CD4-positive, alpha-beta T cell (primary cell): ENCODE measurements at regions not wholly inside any gene's neighbourhood (a gene's known extent, or its start where the extent isn't known, plus 50 kb on each side); places are given as distances from the start of the nearest gene placed in this dataset.

Experiments
- ATAC-seq: fragments of 200-7000 bp; cut with Tn5 transposase; one replicate; pipeline ENCODE4 v1.10.0; 2022; ENCODE audit warnings: mild to moderate bottlenecking; ENCODE audit not compliant: poor library complexity
- CTCF ChIA-PET: fragments of 350-600 bp; sonication (Branson Sonifier 250); formaldehyde crosslinking; loops from one replicate; lab custom pipeline; 2021; ENCODE audit warnings: antibody characterized with exemption, inconsistent platforms; lab: Charles Lee
- POLR2A ChIA-PET: fragments of 350-600 bp; sonication (Branson Sonifier 250); formaldehyde crosslinking; loops from one replicate; lab custom pipeline; 2021; ENCODE audit warnings: antibody characterized with exemption, inconsistent platforms; lab: Charles Lee
- DNase-seq, 14 experiments: peaks; one replicate each; pipeline ENCODE4 v3.0.0-alpha.2; 2013 to 2020; ENCODE audit warnings: mixed read lengths in 2 of 14
- H3K27ac ChIP-seq, 2 donors: one replicate each; pipeline versions ENCODE4 v1.5.1 to v1.7.0; 2013; ENCODE audit warnings: low read length in 2 of 2, low read depth in 1 of 2, mild to moderate bottlenecking in 1 of 2
- H3K27me3 ChIP-seq, 2 experiments: 1 replicate in 1 of 2; 2 replicates in 1 of 2; pipeline versions ENCODE4 v1.6.1 to v1.7.0; 2013; ENCODE audit warnings: low read length in 2 of 2, control low read depth in 1 of 2, mild to moderate bottlenecking in 1 of 2, moderate library complexity in 1 of 2; ENCODE audit not compliant: insufficient read depth in 2 of 2, control insufficient read depth in 1 of 2
- H3K36me3 ChIP-seq: one replicate; pipeline ENCODE4 v1.6.1; 2013; ENCODE audit warnings: low read length, control low read depth; ENCODE audit not compliant: insufficient read depth
- H3K4me1 ChIP-seq: one replicate; pipeline ENCODE4 v1.6.1; 2013; ENCODE audit warnings: low read length, control low read depth; ENCODE audit not compliant: insufficient read depth
- H3K4me3 ChIP-seq: one replicate; pipeline ENCODE4 v1.5.1; 2013; ENCODE audit warnings: mild to moderate bottlenecking, low read length, moderate library complexity
- H3K9me3 ChIP-seq, 2 experiments: 1 replicate in 1 of 2; 2 replicates in 1 of 2; pipeline versions ENCODE4 v1.6.1 to v1.7.0; 2013; ENCODE audit warnings: low read length in 2 of 2, mild to moderate bottlenecking in 2 of 2, control low read depth in 1 of 2, moderate library complexity in 1 of 2; ENCODE audit not compliant: control insufficient read depth in 1 of 2, insufficient read depth in 1 of 2
- H3K27ac Mint-ChIP-seq: one replicate; pipeline ENCODE4 v1.8.0; 2020; ENCODE audit warnings: mixed read lengths
- H3K27me3 Mint-ChIP-seq: one replicate; pipeline ENCODE4 v1.8.0; 2021; ENCODE audit warnings: mixed read lengths
- H3K36me3 Mint-ChIP-seq: one replicate; pipeline ENCODE4 v1.8.0; 2021; ENCODE audit warnings: low read depth, mixed read lengths
- H3K4me1 Mint-ChIP-seq: one replicate; pipeline ENCODE4 v1.8.0; 2021; ENCODE audit warnings: low read depth, mixed read lengths
- H3K4me3 Mint-ChIP-seq: one replicate; pipeline ENCODE4 v1.8.0; 2020; ENCODE audit warnings: mild to moderate bottlenecking, mixed read lengths
- H3K9me3 Mint-ChIP-seq: one replicate; pipeline ENCODE4 v1.8.0; 2020; ENCODE audit warnings: mixed read lengths
- intact Hi-C, 2 experiments: fragments of 100-400 bp; cut with DNase I in 1 of 2; cut with micrococcal nuclease in 1 of 2; formaldehyde crosslinking; loops; one replicate each; pipeline versions ENCODE4 v1.15.1 to v1.9.0; 2023 to 2025; cut with DNase I, micrococcal nuclease
- TF ChIP-seq, protein P1 (sequence below): fragments of 200-600 bp; IDR thresholded peaks from one replicate; pipeline ENCODE4 v1.8.0; 2022; ENCODE audit warnings: antibody characterized with exemption, mild to moderate bottlenecking

GRCh38 chr1:29954591-29954990, 718.3 kb downstream of the PTPRU start:
- H3K4me3 Mint-ChIP-seq, result no peak overlapping the region
- Histone ChIP-seq H3K4me3 (no peak overlapping the region), H3K9me3 (no peaks in the 10 kb centered on the region), H3K4me1 (no peaks in the 10 kb centered on the region), H3K36me3 (no peaks in the 10 kb centered on the region), H3K27me3 (peaks cover 6 to 7% of the 10 kb centered on the region in 2 experiments), H3K27ac (no peak overlapping the region)
- POLR2A ChIA-PET, result no interaction called here
- no peak overlapping the region for H3K27ac Mint-ChIP-seq
- no peaks in the 10 kb centered on the region for H3K36me3 Mint-ChIP-seq
- CTCF ChIA-PET, result no interaction called here
- H3K9me3 Mint-ChIP-seq, result no peaks in the 10 kb centered on the region
- peaks cover 20% of the 10 kb centered on the region for H3K27me3 Mint-ChIP-seq
- ATAC-seq (no peak), DNase-seq (no peak)
- intact Hi-C loops, result no loop called here
- H3K4me1 Mint-ChIP-seq, result no peaks in the 10 kb centered on the region
- TF ChIP-seq, protein P1, sequence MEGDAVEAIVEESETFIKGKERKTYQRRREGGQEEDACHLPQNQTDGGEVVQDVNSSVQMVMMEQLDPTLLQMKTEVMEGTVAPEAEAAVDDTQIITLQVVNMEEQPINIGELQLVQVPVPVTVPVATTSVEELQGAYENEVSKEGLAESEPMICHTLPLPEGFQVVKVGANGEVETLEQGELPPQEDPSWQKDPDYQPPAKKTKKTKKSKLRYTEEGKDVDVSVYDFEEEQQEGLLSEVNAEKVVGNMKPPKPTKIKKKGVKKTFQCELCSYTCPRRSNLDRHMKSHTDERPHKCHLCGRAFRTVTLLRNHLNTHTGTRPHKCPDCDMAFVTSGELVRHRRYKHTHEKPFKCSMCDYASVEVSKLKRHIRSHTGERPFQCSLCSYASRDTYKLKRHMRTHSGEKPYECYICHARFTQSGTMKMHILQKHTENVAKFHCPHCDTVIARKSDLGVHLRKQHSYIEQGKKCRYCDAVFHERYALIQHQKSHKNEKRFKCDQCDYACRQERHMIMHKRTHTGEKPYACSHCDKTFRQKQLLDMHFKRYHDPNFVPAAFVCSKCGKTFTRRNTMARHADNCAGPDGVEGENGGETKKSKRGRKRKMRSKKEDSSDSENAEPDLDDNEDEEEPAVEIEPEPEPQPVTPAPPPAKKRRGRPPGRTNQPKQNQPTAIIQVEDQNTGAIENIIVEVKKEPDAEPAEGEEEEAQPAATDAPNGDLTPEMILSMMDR, result no peak

DNA sequence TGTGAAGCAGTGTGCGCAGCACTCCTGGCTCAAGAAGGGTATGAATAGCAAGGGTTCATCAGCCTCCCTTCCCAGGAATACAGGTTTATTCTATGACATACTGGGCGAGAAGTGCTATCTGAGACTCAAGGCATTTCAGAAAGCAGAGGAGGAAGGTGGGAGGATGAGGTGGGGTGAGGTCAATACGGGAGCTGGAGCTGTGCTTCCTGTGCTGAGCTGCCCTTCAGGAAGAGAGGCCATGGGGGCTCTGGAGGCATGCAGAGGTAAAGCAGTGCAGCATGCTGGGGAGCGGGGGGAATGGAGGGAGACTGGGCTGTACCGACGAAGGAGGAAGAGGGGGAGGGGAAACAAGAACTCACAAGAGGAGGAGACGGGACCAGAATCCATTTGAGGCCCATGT, 717.6 kb downstream of the PTPRU start:
- no peaks in the 10 kb centered on the region for H3K4me1 Mint-ChIP-seq
- H3K27ac ChIP-seq, result no peak overlapping the region
- TF ChIP-seq, protein P1, result no peak
- ChIA-PET POLR2A (no interaction called here), CTCF (no interaction called here)
- H3K27me3 Mint-ChIP-seq, result peaks cover 18% of the 10 kb centered on the region
- no peaks in the 10 kb centered on the region for H3K36me3 Mint-ChIP-seq
- no peak overlapping the region for H3K4me3 Mint-ChIP-seq
- H3K9me3 Mint-ChIP-seq, result no peaks in the 10 kb centered on the region
- H3K4me3 ChIP-seq, result no peak overlapping the region
- no peaks in the 10 kb centered on the region for H3K4me1 ChIP-seq
- DNase-seq (no peak), ATAC-seq (no peak)
- H3K9me3 ChIP-seq, result no peaks in the 10 kb centered on the region
- H3K27me3 ChIP-seq, result peaks cover 6 to 7% of the 10 kb centered on the region in 2 experiments
- H3K27ac Mint-ChIP-seq, result no peak overlapping the region
- no peaks in the 10 kb centered on the region for H3K36me3 ChIP-seq
- intact Hi-C loops, result no loop called here

- H3K4me3 ChIP-seq, result no peak overlapping the region
Observed at GRCh38 chr1:29949676-29950075, 713.4 kb downstream of the PTPRU start.

More at GRCh38 chr1:29949676-29950075, 713.4 kb downstream of the PTPRU start:
- H3K36me3 ChIP-seq, result no peaks in the 10 kb centered on the region
- TF ChIP-seq, protein P1, result no peak
- H3K9me3 ChIP-seq, result no peaks in the 10 kb centered on the region
- intact Hi-C loops, result no loop called here
- Mint-ChIP-seq H3K27ac (no peak overlapping the region), H3K36me3 (no peaks in the 10 kb centered on the region), H3K9me3 (no peaks in the 10 kb centered on the region), H3K4me1 (no peaks in the 10 kb centered on the region), H3K27me3 (peaks cover 39% of the 10 kb centered on the region), H3K4me3 (no peak overlapping the region)
- ChIA-PET POLR2A (no interaction called here), CTCF (no interaction called here)
- no peak for ATAC-seq
- no peaks in the 10 kb centered on the region for H3K4me1 ChIP-seq
- no peak overlapping the region for H3K27ac ChIP-seq
- H3K27me3 ChIP-seq, result peaks cover 6 to 9% of the 10 kb centered on the region in 2 experiments
- DNase-seq, result no peak
